NCI-H2196 treated with DMSO at 0.1 percent for 48 hours (cell line): ENCODE measurements at regions not wholly inside any gene's neighbourhood (a gene's known extent, or its start where the extent isn't known, plus 50 kb on each side); places are given as distances from the start of the nearest gene placed in this dataset.
"Not testable (repeated sequence)": the region's sequence is repeated elsewhere in the genome, so short reads cannot be mapped to it uniquely, and the experiment has no call there.

Source experiments
- DNase-seq: peaks from one replicate; lab custom pipeline; 2025; ENCODE audit not compliant: unreplicated experiment; lab: John Stamatoyannopoulos, UW

- no peak for DNase-seq
These were observed 109.2 kb downstream of the TMEM121 start for GRCh38 chr14:105635560-105635959.

GRCh38 chr14:105636021-105636420, 109.6 kb downstream of the TMEM121 start:
- not testable (repeated sequence) for DNase-seq

GRCh38 chr14:105636935-105637334, 110.6 kb downstream of the TMEM121 start:
- no peak for DNase-seq

- DNase-seq = not testable (repeated sequence)
These were observed 111.0 kb downstream of the TMEM121 start for GRCh38 chr14:105637345-105637744.

- not testable (repeated sequence) for DNase-seq
These were observed 113.9 kb downstream of the TMEM121 start for GRCh38 chr14:105639969-105640931.

- no peak for DNase-seq
These were observed 114.9 kb downstream of the TMEM121 start for GRCh38 chr14:105641075-105641937.

- DNase-seq = not testable (repeated sequence)
These were observed 115.6 kb downstream of the TMEM121 start for GRCh38 chr14:105641951-105642350.

GRCh38 chr14:105642486-105642885, 116.1 kb downstream of the TMEM121 start:
- not testable (repeated sequence) for DNase-seq

GRCh38 chr14:105643406-105644052, 117.1 kb downstream of the TMEM121 start:
- DNase-seq = not testable (repeated sequence)

GRCh38 chr14:105644053-105644435, 117.7 kb downstream of the TMEM121 start:
- DNase-seq = not testable (repeated sequence)

- DNase-seq = not testable (repeated sequence)
These were observed 118.1 kb downstream of the TMEM121 start for GRCh38 chr14:105644457-105644856.

GRCh38 chr14:105644891-105645290, 118.5 kb downstream of the TMEM121 start:
- not testable (repeated sequence) for DNase-seq

GRCh38 chr14:105645389-105645788, 119.0 kb downstream of the TMEM121 start:
- DNase-seq = not testable (repeated sequence)

- no peak for DNase-seq
These were observed 119.8 kb downstream of the TMEM121 start for GRCh38 chr14:105646175-105646574.

- not testable (repeated sequence) for DNase-seq
These were observed 120.4 kb downstream of the TMEM121 start for GRCh38 chr14:105646711-105647281.

- DNase-seq = not testable (repeated sequence)
These were observed 121.0 kb downstream of the TMEM121 start for GRCh38 chr14:105647426-105647783.

GRCh38 chr14:105647784-105648608, 121.6 kb downstream of the TMEM121 start:
- no peak for DNase-seq

- DNase-seq = not testable (repeated sequence)
These were observed 122.5 kb downstream of the TMEM121 start for GRCh38 chr14:105648609-105649535.

GRCh38 chr14:105652317-105652716, 125.9 kb downstream of the TMEM121 start:
- DNase-seq = not testable (repeated sequence)
